ENCODE measurements at regions not wholly inside any gene's neighbourhood (a gene's known extent, or its start where the extent isn't known, plus 50 kb on each side); places are given as distances from the start of the nearest gene placed in this dataset.
"Not testable (repeated sequence)": the region's sequence is repeated elsewhere in the genome, so short reads cannot be mapped to it uniquely, and the experiment has no call there.

DNA sequence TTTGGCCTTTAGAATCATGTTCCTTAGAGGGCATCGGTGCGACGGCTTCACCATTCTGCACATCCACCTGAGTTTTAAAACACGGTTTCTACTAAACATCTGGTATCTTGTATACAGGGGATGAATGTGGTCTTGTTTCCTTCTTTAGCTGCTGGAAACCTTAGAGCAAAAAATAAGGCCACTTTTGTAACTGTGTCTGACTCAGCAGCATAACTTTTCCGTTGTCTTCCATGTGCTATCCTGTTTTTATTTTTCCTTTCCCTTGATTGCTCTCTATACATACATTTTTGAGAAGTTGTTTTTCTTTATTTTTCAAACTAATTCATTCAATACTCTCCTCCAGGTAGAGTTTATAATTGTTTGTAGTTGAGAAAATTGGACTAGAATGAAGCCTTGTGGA lies 108.8 kb upstream of the PCED1B start (continued):
- TF ChIP-seq KAT2B (IDR thresholded peaks at IDR 0.05; ENCODE audit: low read depth, low read length) (no peak), ELF1 (tag; IDR thresholded peaks at IDR 0.05) (no peak), ZBTB1 (CRISPR knock-in tag; IDR thresholded peaks at IDR 0.05; ENCODE audit: borderline replicate concordance, low read depth) (no peak), DMBX1 (CRISPR knock-in tag; IDR thresholded peaks at IDR 0.05; ENCODE audit: borderline replicate concordance) (no peak), RBM34 (IDR thresholded peaks at IDR 0.05; ENCODE audit: borderline replicate concordance, insufficient read depth, low read length) (no peak)
- TF ChIP-seq, protein P1, sequence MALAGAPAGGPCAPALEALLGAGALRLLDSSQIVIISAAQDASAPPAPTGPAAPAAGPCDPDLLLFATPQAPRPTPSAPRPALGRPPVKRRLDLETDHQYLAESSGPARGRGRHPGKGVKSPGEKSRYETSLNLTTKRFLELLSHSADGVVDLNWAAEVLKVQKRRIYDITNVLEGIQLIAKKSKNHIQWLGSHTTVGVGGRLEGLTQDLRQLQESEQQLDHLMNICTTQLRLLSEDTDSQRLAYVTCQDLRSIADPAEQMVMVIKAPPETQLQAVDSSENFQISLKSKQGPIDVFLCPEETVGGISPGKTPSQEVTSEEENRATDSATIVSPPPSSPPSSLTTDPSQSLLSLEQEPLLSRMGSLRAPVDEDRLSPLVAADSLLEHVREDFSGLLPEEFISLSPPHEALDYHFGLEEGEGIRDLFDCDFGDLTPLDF (CRISPR knock-in tag; IDR thresholded peaks at IDR 0.05) = no peak

DNA sequence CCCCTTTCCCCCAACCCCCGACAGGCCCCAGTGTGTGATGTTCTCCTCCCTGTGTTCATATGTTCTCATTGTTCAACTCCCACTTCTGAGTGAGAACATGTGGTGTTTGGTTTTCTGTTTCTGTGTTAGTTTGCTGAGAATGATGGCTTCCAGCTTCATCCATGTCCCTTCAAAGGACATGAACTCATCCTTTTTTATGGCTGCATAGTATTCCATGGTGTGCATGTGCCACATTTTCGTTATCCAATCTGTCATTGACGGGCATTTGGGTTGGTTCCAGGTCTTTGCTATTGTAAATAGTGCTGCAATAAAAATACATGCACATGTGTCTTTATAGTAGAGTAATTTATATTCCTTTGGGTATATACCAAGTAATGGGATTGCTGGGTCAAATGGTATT lies 105.5 kb upstream of the PCED1B start:
- H3K4me3 ChIP-seq; H4K20me1 ChIP-seq (replicated peaks; ENCODE audit: control insufficient read depth, insufficient read depth, low read length); H3K4me2 ChIP-seq (ENCODE audit: insufficient read depth, low read length); in situ Hi-C loops (cut with MboI); H2AFZ ChIP-seq (ENCODE audit: low read depth, low read length); H3K36me3 ChIP-seq (ENCODE audit: control insufficient read depth, insufficient read depth, low read length); H3K4me1 ChIP-seq (replicated peaks in 1 of 2; ENCODE audit: control insufficient read depth in 2 of 2, insufficient read depth in 2 of 2, low read length in 2 of 2); H3K79me2 ChIP-seq (ENCODE audit: control insufficient read depth, insufficient read depth, low read length); H3K9me1 ChIP-seq (ENCODE audit: control insufficient read depth, insufficient read depth, low read length); intact Hi-C loops (cut with micrococcal nuclease); H3K27me3 ChIP-seq (ENCODE audit: control insufficient read depth in 2 of 2, insufficient read depth in 2 of 2, low read length in 2 of 2); H3K9ac ChIP-seq (ENCODE audit: insufficient read depth in 1 of 2, low read depth in 2 of 2, low read length in 2 of 2); FAIRE-seq; DNase-seq (ENCODE audit: extremely low read depth in 1 of 4, low spot score in 3 of 4); H3K9me3 ChIP-seq (replicated peaks; ENCODE audit: control insufficient read depth, insufficient read depth, low read depth, low read length); CTCF ChIA-PET (ENCODE audit: low intra/inter-chr PET ratio); H3K27ac ChIP-seq (ENCODE audit: extremely low read depth, low read depth, low read length); ATAC-seq; BruUV-seq (replicated peaks): not testable (repeated sequence)
- WGBS (ENCODE audit: insufficient coverage, low coverage, missing lambda C conversion rate) = 4% methylated on average over 2 of the region's 3 CpGs
- POLR2A ChIA-PET = interaction anchor here (1.6 kb wide), 1 partner anchor 8 kb away, joined by 4 read pairs; no protein-coding TSS in a partner anchor
- TF ChIP-seq ZNF146 (CRISPR knock-in tag; IDR thresholded peaks at IDR 0.05; ENCODE audit: unreplicated experiment) = peak; percentile 73

All from K562 (cell line).